Upper lobe of right lung (tissue), 1 donor: ENCODE measurements at regions not wholly inside any gene's neighbourhood (a gene's known extent, or its start where the extent isn't known, plus 50 kb on each side); places are given as distances from the start of the nearest gene placed in this dataset.

Experiments used
- ATAC-seq: fragments of 200-7000 bp; cut with Tn5 transposase; one replicate; pipeline ENCODE4 v1.9.1; 2020; ENCODE audit warnings: mild to moderate bottlenecking, moderate library complexity
- DNase-seq: peaks from one replicate; pipeline ENCODE4 v3.0.0-alpha.2; 2020
- H3K27ac ChIP-seq: fragments of 200-600 bp; one replicate; pipeline ENCODE4 v1.8.0; 2022
- H3K27me3 ChIP-seq: fragments of 200-600 bp; one replicate; pipeline ENCODE4 v1.8.0; 2022; ENCODE audit warnings: mild to moderate bottlenecking
- H3K36me3 ChIP-seq: fragments of 200-600 bp; one replicate; pipeline ENCODE4 v1.8.0; 2022
- H3K4me1 ChIP-seq: fragments of 200-600 bp; one replicate; pipeline ENCODE4 v1.8.0; 2022
- H3K4me3 ChIP-seq: fragments of 200-600 bp; one replicate; pipeline ENCODE4 v1.8.0; 2022; ENCODE audit warnings: mild to moderate bottlenecking
- H3K9me3 ChIP-seq: fragments of 200-600 bp; one replicate; pipeline ENCODE4 v1.8.0; 2022
- CTCF ChIP-seq: fragments of 200-600 bp; IDR thresholded peaks from one replicate; pipeline ENCODE4 v1.8.0; 2022; ENCODE audit warnings: antibody characterized with exemption
- intact Hi-C: fragments of 100-400 bp; cut with DNase I; formaldehyde crosslinking; loops from one replicate; pipeline ENCODE4 v1.11.0; 2022
- donor health status: DM: no; HTN: yes; CAD: no; lungs with severe emphysema.

GRCh38 chr2:48254839-48255238 is 59.6 kb upstream of the FOXN2 start:
- no peak for ATAC-seq
- no peak for TF ChIP-seq CTCF
- intact Hi-C loops: no loop called here

GRCh38 chr2:48257456-48257855 is 57.0 kb upstream of the FOXN2 start:
- no peaks in the 10 kb centered on the region for H3K9me3 ChIP-seq
- no peak for DNase-seq
- H3K36me3 ChIP-seq: no peaks in the 10 kb centered on the region
- H3K4me1 ChIP-seq: no peaks in the 10 kb centered on the region
- ATAC-seq: no peak
- intact Hi-C loops: no loop called here
- no peak overlapping the region for H3K27ac ChIP-seq
- no peak for TF ChIP-seq CTCF
- H3K27me3 ChIP-seq: no peaks in the 10 kb centered on the region
- H3K4me3 ChIP-seq: no peak overlapping the region

More at GRCh38 chr2:48254839-48255238, 59.6 kb upstream of the FOXN2 start:
- Histone ChIP-seq H3K36me3 (no peaks in the 10 kb centered on the region), H3K9me3 (no peaks in the 10 kb centered on the region), H3K4me1 (peaks cover 15% of the 10 kb centered on the region), H3K27ac (no peak overlapping the region), H3K4me3 (no peak overlapping the region), H3K27me3 (no peaks in the 10 kb centered on the region)
- no peak for DNase-seq

- DNase-seq (no peak), ATAC-seq (peak; percentile 48)
- Histone ChIP-seq H3K4me3 (no peak overlapping the region), H3K27ac (no peak overlapping the region), H3K27me3 (no peaks in the 10 kb centered on the region), H3K9me3 (no peaks in the 10 kb centered on the region), H3K4me1 (no peaks in the 10 kb centered on the region), H3K36me3 (no peaks in the 10 kb centered on the region)
- intact Hi-C loops: no loop called here
- no peak for TF ChIP-seq CTCF
Observed at GRCh38 chr2:48258481-48259149, 55.9 kb upstream of the FOXN2 start.

- H3K9me3 ChIP-seq: no peaks in the 10 kb centered on the region
- H3K4me3 ChIP-seq: no peak overlapping the region
- no peaks in the 10 kb centered on the region for H3K4me1 ChIP-seq
- no peak for TF ChIP-seq CTCF
- ATAC-seq (no peak), DNase-seq (no peak)
- no peak overlapping the region for H3K27ac ChIP-seq
- H3K36me3 ChIP-seq: no peaks in the 10 kb centered on the region
- H3K27me3 ChIP-seq: no peaks in the 10 kb centered on the region
- intact Hi-C loops: no loop called here
Observed at GRCh38 chr2:48259811-48260210, 54.7 kb upstream of the FOXN2 start.

- Histone ChIP-seq H3K36me3 (no peaks in the 10 kb centered on the region), H3K4me1 (no peaks in the 10 kb centered on the region), H3K9me3 (no peaks in the 10 kb centered on the region), H3K27me3 (no peaks in the 10 kb centered on the region), H3K4me3 (no peak overlapping the region), H3K27ac (no peak overlapping the region)
- DNase-seq (no peak), ATAC-seq (no peak)
- intact Hi-C loops: no loop called here
- TF ChIP-seq CTCF: no peak
Observed at GRCh38 chr2:48264627-48265026, 49.9 kb upstream of the FOXN2 start.
